GM18951 (cell line): ENCODE measurements at regions not wholly inside any gene's neighbourhood (a gene's known extent, or its start where the extent isn't known, plus 50 kb on each side); places are given as distances from the start of the nearest gene placed in this dataset.

Experiments used
- POLR2A ChIP-seq: IDR thresholded peaks from 4 replicates; pipeline ENCODE4 v1.6.1; 2011; ENCODE audit warnings: mild to moderate bottlenecking; ENCODE audit not compliant: insufficient read length, insufficient read depth; ENCODE audit errors: extremely low read depth
- in situ Hi-C: fragments of 300-500 bp; cut with MboI; formaldehyde crosslinking; loops from one replicate; pipeline ENCODE4 v1.12.0; 2022; ENCODE audit warnings: low sequenced_read_pairs, mixed read lengths, inconsistent platforms; ENCODE audit not compliant: unreplicated experiment

- TF ChIP-seq POLR2A = no peak
- in situ Hi-C loops = no loop called here
These were observed 167.1 kb upstream of the ADO start for GRCh38 chr10:62637249-62638061.

- TF ChIP-seq POLR2A = no peak
- in situ Hi-C loops = no loop called here
These were observed 166.4 kb upstream of the ADO start for GRCh38 chr10:62638062-62638477.

GRCh38 chr10:62639144-62639543 is 165.4 kb upstream of the ADO start:
- in situ Hi-C loops = no loop called here
- no peak for TF ChIP-seq POLR2A

GRCh38 chr10:62640411-62640810 is 164.1 kb upstream of the ADO start:
- no peak for TF ChIP-seq POLR2A
- in situ Hi-C loops = no loop called here

- in situ Hi-C loops = no loop called here
- no peak for TF ChIP-seq POLR2A
These were observed 160.6 kb upstream of the ADO start for GRCh38 chr10:62643606-62644587.

- TF ChIP-seq POLR2A = no peak
These were observed 157.0 kb upstream of the ADO start for GRCh38 chr10:62647375-62648092.

GRCh38 chr10:62648921-62649320 is 155.6 kb upstream of the ADO start:
- TF ChIP-seq POLR2A = no peak
- in situ Hi-C loops = no loop called here

More at GRCh38 chr10:62647375-62648092, 157.0 kb upstream of the ADO start:
- in situ Hi-C loops = no loop called here

GRCh38 chr10:62650411-62650810 is 154.1 kb upstream of the ADO start:
- in situ Hi-C loops = no loop called here
- no peak for TF ChIP-seq POLR2A

GRCh38 chr10:62651341-62651740 is 153.2 kb upstream of the ADO start:
- in situ Hi-C loops = no loop called here
- TF ChIP-seq POLR2A = no peak

GRCh38 chr10:62652114-62652513 is 152.4 kb upstream of the ADO start:
- in situ Hi-C loops = no loop called here
- no peak for TF ChIP-seq POLR2A

GRCh38 chr10:62652564-62652963 is 152.0 kb upstream of the ADO start:
- TF ChIP-seq POLR2A = no peak
- in situ Hi-C loops = no loop called here

GRCh38 chr10:62653254-62653653 is 151.3 kb upstream of the ADO start:
- in situ Hi-C loops = no loop called here
- no peak for TF ChIP-seq POLR2A

- TF ChIP-seq POLR2A = no peak
- in situ Hi-C loops = no loop called here
These were observed 149.6 kb upstream of the ADO start for GRCh38 chr10:62654966-62655336.

GRCh38 chr10:62655337-62655994 is 149.1 kb upstream of the ADO start:
- TF ChIP-seq POLR2A = no peak
- in situ Hi-C loops = no loop called here
